Hindlimb muscle (tissue), 1 donor: ENCODE measurements at regions not wholly inside any gene's neighbourhood (a gene's known extent, or its start where the extent isn't known, plus 50 kb on each side); places are given as distances from the start of the nearest gene placed in this dataset.

Experiments
- DNase-seq: peaks from one replicate; pipeline ENCODE4 v3.0.0-alpha.2; 2013

- no peak for DNase-seq
These were observed 114.6 kb upstream of the MEOX2 start for GRCh38 chr7:15801041-15801440.

- no peak for DNase-seq
These were observed 111.6 kb upstream of the MEOX2 start for GRCh38 chr7:15798081-15798480.

- peak; percentile 72 for DNase-seq
These were observed 108.9 kb upstream of the MEOX2 start for GRCh38 chr7:15795393-15795792.

GRCh38 chr7:15794801-15795200, 108.3 kb upstream of the MEOX2 start:
- no peak for DNase-seq

GRCh38 chr7:15784694-15785030, 98.2 kb upstream of the MEOX2 start:
- no peak for DNase-seq

GRCh38 chr7:15783987-15784693, 97.7 kb upstream of the MEOX2 start:
- DNase-seq, result no peak

- DNase-seq, result no peak
These were observed 96.2 kb upstream of the MEOX2 start for GRCh38 chr7:15782656-15783055.

GRCh38 chr7:15781944-15782343, 95.5 kb upstream of the MEOX2 start:
- DNase-seq, result no peak

GRCh38 chr7:15780271-15780670, 93.8 kb upstream of the MEOX2 start:
- no peak for DNase-seq

- no peak for DNase-seq
These were observed 91.7 kb upstream of the MEOX2 start for GRCh38 chr7:15778191-15778590.

GRCh38 chr7:15765753-15766152, 79.3 kb upstream of the MEOX2 start:
- no peak for DNase-seq

- DNase-seq, result no peak
These were observed 78.4 kb upstream of the MEOX2 start for GRCh38 chr7:15764851-15765382.

- no peak for DNase-seq
These were observed 77.5 kb upstream of the MEOX2 start for GRCh38 chr7:15764010-15764409.

GRCh38 chr7:15757041-15758000, 70.8 kb upstream of the MEOX2 start:
- DNase-seq, result no peak

GRCh38 chr7:15755061-15755460, 68.6 kb upstream of the MEOX2 start:
- no peak for DNase-seq

- DNase-seq, result no peak
These were observed 67.5 kb upstream of the MEOX2 start for GRCh38 chr7:15753887-15754579.

- no peak for DNase-seq
These were observed 65.9 kb upstream of the MEOX2 start for GRCh38 chr7:15752377-15752776.

GRCh38 chr7:15751191-15751701, 64.8 kb upstream of the MEOX2 start:
- DNase-seq, result no peak

- DNase-seq, result no peak
These were observed 64.2 kb upstream of the MEOX2 start for GRCh38 chr7:15750727-15751126.

GRCh38 chr7:15749631-15750030, 63.1 kb upstream of the MEOX2 start:
- DNase-seq, result no peak

- no peak for DNase-seq
These were observed 61.2 kb upstream of the MEOX2 start for GRCh38 chr7:15747712-15748111.

GRCh38 chr7:15747301-15747700, 60.8 kb upstream of the MEOX2 start:
- no peak for DNase-seq

GRCh38 chr7:15743926-15744480, 57.5 kb upstream of the MEOX2 start:
- no peak for DNase-seq
